Activated naive CD8-positive, alpha-beta T cell treated with anti-CD3 and anti-CD28 coated beads, Interleukin-2, amount 50 U/mL, for 24 hours (primary cell): ENCODE measurements at regions not wholly inside any gene's neighbourhood (a gene's known extent, or its start where the extent isn't known, plus 50 kb on each side); places are given as distances from the start of the nearest gene placed in this dataset.

Experiments
- ATAC-seq: fragments of 150-1000 bp; cut with Tn5 transposase; one replicate; pipeline ENCODE4 v1.10.0; 2021
- DNase-seq: peaks from one replicate; pipeline ENCODE4 v3.0.0; 2021
- H3K27ac Mint-ChIP-seq: one replicate; pipeline ENCODE4 v1.8.0; 2021; ENCODE audit warnings: mild to moderate bottlenecking, mixed read lengths
- H3K27me3 Mint-ChIP-seq: one replicate; pipeline ENCODE4 v1.8.0; 2021; ENCODE audit warnings: mixed read lengths
- H3K36me3 Mint-ChIP-seq: one replicate; pipeline ENCODE4 v1.8.0; 2021; ENCODE audit warnings: low read depth, mixed read lengths
- H3K4me1 Mint-ChIP-seq: one replicate; pipeline ENCODE4 v1.8.0; 2021; ENCODE audit warnings: mixed read lengths
- H3K4me3 Mint-ChIP-seq: one replicate; pipeline ENCODE4 v1.8.0; 2021; ENCODE audit warnings: mild to moderate bottlenecking, moderate library complexity, mixed read lengths
- H3K9me3 Mint-ChIP-seq: one replicate; pipeline ENCODE4 v1.8.0; 2021; ENCODE audit warnings: mixed read lengths

- no peaks in the 10 kb centered on the region for H3K36me3 Mint-ChIP-seq
- H3K27ac Mint-ChIP-seq: no peak overlapping the region
- DNase-seq (no peak), ATAC-seq (no peak)
- peaks cover 4% of the 10 kb centered on the region for H3K27me3 Mint-ChIP-seq
- no peaks in the 10 kb centered on the region for H3K4me1 Mint-ChIP-seq
- H3K4me3 Mint-ChIP-seq: no peak overlapping the region
- H3K9me3 Mint-ChIP-seq: peaks cover 6% of the 10 kb centered on the region
Observed at GRCh38 chr1:29584776-29585175, 348.5 kb downstream of the PTPRU start.

GRCh38 chr1:29584362-29584761 lies 348.0 kb downstream of the PTPRU start:
- Mint-ChIP-seq H3K9me3 (peaks cover 6% of the 10 kb centered on the region), H3K4me3 (no peak overlapping the region), H3K27me3 (peaks cover 4% of the 10 kb centered on the region), H3K27ac (no peak overlapping the region), H3K36me3 (no peaks in the 10 kb centered on the region), H3K4me1 (no peaks in the 10 kb centered on the region)
- ATAC-seq: no peak
- no peak for DNase-seq

DNA sequence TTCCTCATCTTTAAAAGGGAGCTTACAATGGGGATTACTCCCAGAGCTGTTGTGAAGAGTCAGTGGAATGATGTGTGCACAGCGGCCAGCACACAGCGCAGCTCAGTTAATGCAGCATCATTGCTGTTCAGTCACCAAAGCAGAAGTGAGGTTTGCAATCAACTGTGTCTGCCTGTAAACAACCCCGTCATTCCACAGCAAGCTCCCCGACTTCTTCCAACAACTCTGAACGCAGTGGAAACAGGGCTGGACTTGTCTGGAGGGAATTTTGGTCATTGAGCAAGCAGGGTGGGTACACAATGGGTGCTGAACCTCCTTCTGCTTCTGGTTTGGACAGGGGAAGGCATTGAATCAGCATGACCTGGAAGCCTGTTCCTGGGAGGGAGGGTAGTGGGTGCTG lies 347.4 kb downstream of the PTPRU start:
- Mint-ChIP-seq H3K9me3 (peaks cover 6% of the 10 kb centered on the region), H3K27ac (no peak overlapping the region), H3K4me1 (no peaks in the 10 kb centered on the region), H3K36me3 (no peaks in the 10 kb centered on the region), H3K27me3 (peaks cover 4% of the 10 kb centered on the region), H3K4me3 (no peak overlapping the region)
- no peak for ATAC-seq
- no peak for DNase-seq

DNA sequence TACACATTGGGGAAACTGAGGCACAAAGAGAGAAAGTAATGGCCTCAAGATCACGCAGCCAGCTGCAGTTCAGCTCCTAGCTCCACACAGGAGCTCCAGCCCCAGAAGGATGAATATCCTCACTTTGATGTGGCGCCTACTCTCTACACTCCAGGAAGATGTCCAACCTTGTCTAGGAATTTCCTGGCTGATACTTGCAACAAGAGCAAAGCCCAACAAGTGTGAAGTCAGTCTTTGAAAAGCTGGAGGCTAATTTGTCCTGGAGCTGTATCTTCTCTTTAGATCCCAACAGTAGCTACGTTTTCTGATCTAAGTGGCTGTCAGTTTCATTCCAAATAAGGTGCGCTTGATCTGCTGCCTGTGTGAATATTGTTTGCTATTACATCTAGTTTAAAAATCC lies 344.9 kb downstream of the PTPRU start:
- no peak for DNase-seq
- Mint-ChIP-seq H3K9me3 (no peaks in the 10 kb centered on the region), H3K4me3 (no peak overlapping the region), H3K36me3 (no peaks in the 10 kb centered on the region), H3K4me1 (no peaks in the 10 kb centered on the region), H3K27ac (no peak overlapping the region), H3K27me3 (no peaks in the 10 kb centered on the region)
- ATAC-seq: no peak

DNA sequence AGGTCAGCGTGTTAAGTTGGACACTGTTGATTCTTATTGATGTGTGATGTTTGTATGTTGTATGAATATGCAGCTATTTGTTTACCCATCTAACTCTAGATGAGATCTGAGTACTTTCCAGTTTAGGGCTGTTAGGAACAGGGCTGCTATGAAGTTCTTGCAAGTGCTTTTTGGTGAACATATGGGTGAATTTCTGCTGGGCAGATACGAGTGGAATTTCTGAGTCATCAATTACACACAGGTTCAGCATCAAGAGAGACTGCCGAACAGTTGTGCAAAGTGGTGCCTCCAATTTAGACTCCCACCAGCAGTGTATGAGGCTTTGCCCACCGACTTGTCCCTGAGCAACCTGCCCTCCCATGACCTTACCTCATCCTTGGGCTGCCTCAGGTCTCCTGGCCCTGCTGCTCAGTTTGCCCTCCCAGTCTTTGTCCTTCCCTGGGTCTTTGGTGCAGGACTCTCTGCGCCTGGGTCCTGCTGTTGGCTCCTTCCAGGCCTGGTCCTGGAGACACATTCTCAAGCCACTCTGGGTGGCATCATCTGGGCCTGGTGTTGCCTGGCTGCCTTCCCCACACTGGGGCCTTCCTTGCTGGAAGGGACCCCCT lies 343.6 kb downstream of the PTPRU start:
- Mint-ChIP-seq H3K36me3 (no peaks in the 10 kb centered on the region), H3K27ac (no peak overlapping the region), H3K9me3 (no peaks in the 10 kb centered on the region), H3K4me1 (no peaks in the 10 kb centered on the region), H3K27me3 (peaks cover 2% of the 10 kb centered on the region), H3K4me3 (no peak overlapping the region)
- DNase-seq: no peak
- ATAC-seq: no peak

DNA sequence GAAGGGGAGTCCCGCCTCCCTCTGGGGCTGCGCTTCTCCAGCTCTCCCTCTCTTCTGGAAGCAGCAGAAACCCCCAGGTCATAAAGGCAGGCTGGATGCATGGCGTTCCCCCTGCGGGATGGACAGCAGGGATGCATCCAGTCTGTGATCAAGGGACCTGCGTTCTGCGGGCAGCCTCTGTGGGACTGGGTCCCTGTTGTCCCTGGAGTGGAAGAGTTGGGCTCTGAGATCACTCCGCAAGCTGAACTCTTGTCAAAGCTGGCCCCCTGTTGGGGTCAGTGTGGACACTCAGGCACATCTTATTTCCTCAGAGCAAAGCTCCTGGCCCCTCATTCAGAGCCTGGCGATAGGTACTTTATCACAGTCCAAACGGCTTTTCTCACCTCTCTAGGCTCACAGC lies 341.2 kb downstream of the PTPRU start:
- DNase-seq: no peak
- H3K4me1 Mint-ChIP-seq: no peaks in the 10 kb centered on the region
- H3K36me3 Mint-ChIP-seq: no peaks in the 10 kb centered on the region
- peaks cover 2% of the 10 kb centered on the region for H3K27me3 Mint-ChIP-seq
- no peaks in the 10 kb centered on the region for H3K9me3 Mint-ChIP-seq
- no peak overlapping the region for H3K27ac Mint-ChIP-seq
- ATAC-seq: no peak
- H3K4me3 Mint-ChIP-seq: no peak overlapping the region

DNA sequence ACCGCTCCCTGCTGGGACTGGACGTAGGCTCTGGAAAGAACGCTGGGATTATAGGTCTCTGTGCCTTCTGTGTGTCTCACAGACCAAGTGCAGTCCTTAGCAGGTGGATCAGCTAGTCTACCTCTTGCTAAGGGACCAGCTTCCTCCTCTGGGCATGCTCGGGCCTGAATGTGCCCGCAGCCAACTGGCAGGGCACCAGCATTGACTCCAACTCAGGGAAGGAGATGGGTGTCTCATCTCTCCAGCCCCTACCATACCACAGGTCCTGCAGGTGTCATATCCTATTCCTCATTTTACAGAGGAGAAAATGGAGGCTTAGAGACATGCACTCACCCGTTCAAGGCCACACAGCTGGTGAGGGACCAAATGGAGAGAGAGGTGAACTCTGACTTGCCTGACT lies 340.2 kb downstream of the PTPRU start:
- Mint-ChIP-seq H3K4me1 (no peaks in the 10 kb centered on the region), H3K36me3 (no peaks in the 10 kb centered on the region), H3K27ac (no peak overlapping the region), H3K27me3 (peaks cover 2% of the 10 kb centered on the region), H3K9me3 (no peaks in the 10 kb centered on the region), H3K4me3 (no peak overlapping the region)
- DNase-seq (no peak), ATAC-seq (no peak)

DNA sequence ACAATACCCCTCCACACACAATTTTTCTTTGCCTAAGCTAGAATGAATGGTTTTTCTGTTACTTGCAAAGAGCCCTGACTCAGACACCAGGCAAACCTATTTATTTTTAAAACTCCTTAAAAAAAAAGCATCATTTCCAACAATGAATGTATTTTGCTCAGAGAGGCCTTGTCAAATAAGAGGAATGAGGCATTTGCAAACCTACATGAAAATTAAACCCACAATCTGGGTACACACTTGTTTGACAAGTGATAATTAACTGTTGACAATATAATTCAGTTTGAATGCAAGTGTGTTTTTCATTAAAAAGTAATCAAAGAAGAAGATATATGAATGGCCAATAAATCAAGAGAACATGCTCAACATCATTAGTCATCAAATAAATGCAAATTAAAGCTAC lies 339.5 kb downstream of the PTPRU start:
- DNase-seq (no peak), ATAC-seq (no peak)
- Mint-ChIP-seq H3K9me3 (no peaks in the 10 kb centered on the region), H3K4me3 (no peak overlapping the region), H3K36me3 (no peaks in the 10 kb centered on the region), H3K4me1 (no peaks in the 10 kb centered on the region), H3K27ac (no peak overlapping the region), H3K27me3 (peaks cover 2% of the 10 kb centered on the region)

DNA sequence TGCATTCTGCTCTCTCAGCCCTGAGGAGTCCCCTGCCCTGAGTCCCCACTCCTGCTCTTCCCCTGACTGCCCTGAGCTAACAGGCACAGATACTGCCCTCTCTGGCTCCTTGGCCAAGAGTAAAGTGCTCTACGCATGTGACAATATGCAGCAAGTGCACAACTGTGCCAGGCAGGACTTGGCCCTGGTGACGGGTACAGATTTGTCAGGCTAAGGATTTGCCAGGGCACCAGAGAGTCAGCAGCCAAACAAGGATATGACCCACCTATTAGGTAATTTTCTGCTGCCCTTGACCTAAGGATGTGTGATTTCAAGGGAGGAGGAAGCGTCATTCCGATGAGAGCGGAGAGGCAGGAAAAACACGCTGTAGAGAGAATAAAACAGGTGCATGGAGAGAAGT lies 339.0 kb downstream of the PTPRU start:
- no peak overlapping the region for H3K27ac Mint-ChIP-seq
- ATAC-seq (no peak), DNase-seq (no peak)
- no peaks in the 10 kb centered on the region for H3K9me3 Mint-ChIP-seq
- H3K4me1 Mint-ChIP-seq: no peaks in the 10 kb centered on the region
- no peaks in the 10 kb centered on the region for H3K36me3 Mint-ChIP-seq
- H3K27me3 Mint-ChIP-seq: peaks cover 2% of the 10 kb centered on the region
- H3K4me3 Mint-ChIP-seq: no peak overlapping the region

DNA sequence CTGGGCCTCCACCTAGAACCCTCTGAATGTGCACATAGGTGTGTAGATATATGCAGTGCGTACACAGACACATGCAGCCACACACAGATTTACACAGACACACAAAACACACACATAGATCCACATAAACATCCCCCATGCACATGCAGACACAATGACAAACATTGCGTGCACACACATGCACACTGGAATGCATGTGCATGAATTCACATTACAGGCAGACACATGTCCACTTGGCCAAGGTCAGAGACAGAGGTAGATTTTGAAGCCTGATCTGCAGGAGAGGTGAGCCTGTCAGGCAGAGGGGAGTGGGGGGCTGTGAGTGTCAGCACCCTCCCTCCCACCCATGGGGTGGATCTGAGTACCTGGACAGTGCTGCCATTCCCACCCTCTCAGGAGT lies 338.5 kb downstream of the PTPRU start:
- Mint-ChIP-seq H3K36me3 (no peaks in the 10 kb centered on the region), H3K9me3 (no peaks in the 10 kb centered on the region), H3K27ac (no peak overlapping the region), H3K4me3 (no peak overlapping the region), H3K27me3 (peaks cover 2% of the 10 kb centered on the region), H3K4me1 (no peaks in the 10 kb centered on the region)
- ATAC-seq: no peak
- DNase-seq: no peak

GRCh38 chr1:29569971-29570634 lies 333.8 kb downstream of the PTPRU start:
- Mint-ChIP-seq H3K4me3 (no peak overlapping the region), H3K27me3 (no peaks in the 10 kb centered on the region)

DNA sequence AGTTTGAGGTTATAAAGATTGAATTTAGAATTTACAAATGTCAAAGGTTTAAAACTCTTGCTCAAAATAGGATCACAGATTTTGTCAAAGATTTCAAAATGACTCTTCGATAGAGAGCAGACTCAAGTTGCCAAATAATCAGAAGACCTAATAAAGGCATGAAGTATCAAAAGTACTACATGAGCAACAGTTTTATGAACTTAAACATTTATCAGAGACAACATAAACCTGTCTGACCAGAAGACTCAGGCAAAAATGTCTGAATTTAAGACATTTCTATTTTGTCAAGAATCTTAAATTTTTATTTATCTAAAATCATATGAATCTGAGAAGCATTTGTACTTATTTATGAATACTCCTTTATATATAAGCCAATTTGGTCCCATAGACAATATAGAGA lies 330.9 kb downstream of the PTPRU start:
- no peak overlapping the region for H3K27ac Mint-ChIP-seq
- no peak for ATAC-seq
- H3K4me1 Mint-ChIP-seq: no peaks in the 10 kb centered on the region
- H3K9me3 Mint-ChIP-seq: peaks cover 35% of the 10 kb centered on the region
- H3K36me3 Mint-ChIP-seq: peaks cover 4% of the 10 kb centered on the region
- no peak for DNase-seq
- H3K27me3 Mint-ChIP-seq: no peaks in the 10 kb centered on the region
- H3K4me3 Mint-ChIP-seq: no peak overlapping the region

More at GRCh38 chr1:29569971-29570634, 333.8 kb downstream of the PTPRU start:
- Mint-ChIP-seq H3K27ac (no peak overlapping the region), H3K9me3 (peaks cover 18% of the 10 kb centered on the region), H3K36me3 (no peaks in the 10 kb centered on the region), H3K4me1 (no peaks in the 10 kb centered on the region)
- no peak for DNase-seq
- no peak for ATAC-seq

GRCh38 chr1:29565490-29565889 lies 329.2 kb downstream of the PTPRU start:
- Mint-ChIP-seq H3K4me1 (no peaks in the 10 kb centered on the region), H3K27ac (no peak overlapping the region), H3K9me3 (peaks cover 36% of the 10 kb centered on the region), H3K36me3 (peaks cover 4% of the 10 kb centered on the region), H3K4me3 (no peak overlapping the region), H3K27me3 (no peaks in the 10 kb centered on the region)
- ATAC-seq: no peak
- DNase-seq: no peak

GRCh38 chr1:29563571-29563970 lies 327.2 kb downstream of the PTPRU start:
- ATAC-seq: no peak
- no peak for DNase-seq
- H3K4me1 Mint-ChIP-seq: no peaks in the 10 kb centered on the region
- H3K36me3 Mint-ChIP-seq: peaks cover 4% of the 10 kb centered on the region
- H3K27ac Mint-ChIP-seq: no peak overlapping the region
- peaks cover 36% of the 10 kb centered on the region for H3K9me3 Mint-ChIP-seq
- H3K4me3 Mint-ChIP-seq: no peak overlapping the region
- no peaks in the 10 kb centered on the region for H3K27me3 Mint-ChIP-seq

DNA sequence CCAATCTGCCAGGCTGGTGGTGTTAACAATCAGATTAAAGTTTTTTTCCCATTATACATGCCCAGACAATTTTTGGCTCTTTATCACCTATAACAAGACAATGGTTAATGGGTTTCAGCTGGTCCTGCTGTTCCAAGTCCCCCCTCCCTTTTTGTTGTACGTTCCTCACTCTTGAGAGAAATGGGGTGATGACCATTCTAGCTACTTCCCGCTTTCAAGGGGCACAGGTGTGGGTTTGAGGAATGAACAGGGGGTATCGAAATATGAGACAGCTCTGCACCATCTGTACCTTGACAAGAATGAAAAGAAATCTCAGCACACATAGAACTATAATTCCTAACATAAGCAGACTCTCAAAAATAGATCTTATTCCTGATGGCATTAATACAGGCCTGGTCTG lies 326.8 kb downstream of the PTPRU start:
- Mint-ChIP-seq H3K4me3 (no peak overlapping the region), H3K27me3 (no peaks in the 10 kb centered on the region), H3K9me3 (peaks cover 33% of the 10 kb centered on the region), H3K4me1 (no peaks in the 10 kb centered on the region), H3K36me3 (peaks cover 4% of the 10 kb centered on the region), H3K27ac (no peak overlapping the region)
- ATAC-seq: no peak
- DNase-seq: no peak

GRCh38 chr1:29559056-29559455 lies 322.7 kb downstream of the PTPRU start:
- ATAC-seq (no peak), DNase-seq (no peak)
- Mint-ChIP-seq H3K9me3 (peaks cover 14% of the 10 kb centered on the region), H3K4me3 (no peak overlapping the region), H3K27me3 (no peaks in the 10 kb centered on the region), H3K4me1 (no peaks in the 10 kb centered on the region), H3K27ac (no peak overlapping the region), H3K36me3 (peaks cover 4% of the 10 kb centered on the region)
